HCT116 (cell line): ENCODE measurements at regions not wholly inside any gene's neighbourhood (a gene's known extent, or its start where the extent isn't known, plus 50 kb on each side); places are given as distances from the start of the nearest gene placed in this dataset.
"Not testable (repeated sequence)": the region's sequence is repeated elsewhere in the genome, so short reads cannot be mapped to it uniquely, and the experiment has no call there.

Source experiments
- ATAC-seq: fragments of 200-7000 bp; cut with Tn5 transposase; 2 replicates; pipeline ENCODE4 v1.9.1; 2020; ENCODE audit warnings: mild to moderate bottlenecking, moderate library complexity
- BruUV-seq: library from RNA; stranded (reverse); fragments of 400-500 nt; replicated peaks from 2 replicates; lab custom pipeline; 2021; lab: Mats Ljungman, UMichigan
- CTCF ChIA-PET: fragments of 300-600 bp; sonication (Branson Sonifier 250); formaldehyde crosslinking; loops from one replicate; lab custom pipeline; 2021; ENCODE audit warnings: antibody characterized with exemption; lab: Charles Lee
- POLR2A ChIA-PET: fragments of 300-600, 350-600 bp; sonication (Branson Sonifier 250); formaldehyde crosslinking; loops from one replicate; lab custom pipeline; 2021; ENCODE audit warnings: antibody characterized with exemption; lab: Charles Lee
- RAD21 ChIA-PET, 2 experiments: fragments of 300-600 bp; sonication (Branson Sonifier 250); formaldehyde crosslinking; loops; one replicate each; lab custom pipeline; 2023; ENCODE audit warnings: low total read pairs in 2 of 2; ENCODE audit not compliant: uncharacterized antibody in 2 of 2, unreplicated experiment in 2 of 2, low non-redundant PET in 1 of 2; lab: Charles Lee
- DNase-seq: peaks from one replicate; pipeline ENCODE4 v3.0.0-alpha.2; 2010; ENCODE audit warnings: low read depth, low spot score
- H2AFZ ChIP-seq: fragments of 200-600 bp; shearing (Covaris generic), sonication (generic); 2 replicates; pipeline ENCODE4 v1.6.1; 2017; ENCODE audit warnings: low read depth, mixed run types, mixed read lengths, antibody characterized with exemption, low read length; ENCODE audit not compliant: poor library complexity, severe bottlenecking
- H3K27ac ChIP-seq: 2 replicates; pipeline ENCODE4 v1.5.1; 2012; ENCODE audit warnings: low read depth, low read length
- H3K27me3 ChIP-seq: fragments of 200-600 bp; sonication (generic); 2 replicates; pipeline ENCODE4 v1.6.1; 2016; ENCODE audit warnings: mixed run types, low read length, mixed read lengths; ENCODE audit not compliant: insufficient read depth
- H3K36me3 ChIP-seq, 2 experiments: fragments of 200-500 bp in 1 of 2; fragments of 200-600 bp in 1 of 2; sonication (Bioruptor generic) in 1 of 2; sonication (generic) in 1 of 2; 2 replicates each; pipeline versions ENCODE4 v1.5.1 to v1.6.1; 2014 to 2016; ENCODE audit warnings: low read length in 2 of 2, inconsistent platforms in 1 of 2, mixed read lengths in 1 of 2, mixed run types in 1 of 2; ENCODE audit not compliant: insufficient read depth in 2 of 2, control insufficient read depth in 1 of 2
- H3K4me1 ChIP-seq, 2 experiments: fragments of 200-600 bp in 1 of 2; sonication (generic) in 1 of 2; 2 replicates each; pipeline versions ENCODE4 v1.5.1 to v1.6.1; 2012 to 2017; ENCODE audit warnings: low read length in 2 of 2, inconsistent platforms in 1 of 2, mild to moderate bottlenecking in 1 of 2, mixed read lengths in 1 of 2, mixed run types in 1 of 2, moderate library complexity in 1 of 2; ENCODE audit not compliant: insufficient read depth in 2 of 2, control insufficient read depth in 1 of 2
- H3K4me2 ChIP-seq: fragments of 200-600 bp; sonication (generic); 2 replicates; pipeline ENCODE4 v1.6.1; 2017; ENCODE audit warnings: mixed run types, low read length, mixed read lengths
- H3K4me3 ChIP-seq, 2 experiments: fragments of 200-600 bp in 1 of 2; sonication (generic) in 1 of 2; replicated peaks in 1 of 2; 2 replicates each; pipeline ENCODE4 v1.5.1; 2011 to 2016; ENCODE audit warnings: low read length in 2 of 2, control low read depth in 1 of 2, low read depth in 1 of 2, mild to moderate bottlenecking in 1 of 2, mixed read lengths in 1 of 2, mixed run types in 1 of 2
- H3K79me2 ChIP-seq: fragments of 200-600 bp; sonication (generic); 2 replicates; pipeline ENCODE4 v1.6.1; 2017; ENCODE audit warnings: mild to moderate bottlenecking, mixed run types, low read length, moderate library complexity, mixed read lengths; ENCODE audit not compliant: insufficient read depth
- H3K9ac ChIP-seq: fragments of 200-600 bp; sonication (generic); 2 replicates; pipeline ENCODE4 v1.6.1; 2016; ENCODE audit warnings: low read length, mixed read lengths
- H3K9me2 ChIP-seq: fragments of 200-600 bp; sonication (generic), shearing (Covaris generic); 2 replicates; pipeline ENCODE4 v1.6.1; 2017; ENCODE audit warnings: mixed run types, mild to moderate bottlenecking, moderate library complexity; ENCODE audit not compliant: insufficient read depth
- H3K9me3 ChIP-seq, 2 experiments: fragments of 200-500 bp in 1 of 2; fragments of 200-600 bp in 1 of 2; sonication (Bioruptor generic) in 1 of 2; sonication (generic) in 1 of 2; 2 replicates each; pipeline ENCODE4 v1.6.1; 2014 to 2017; ENCODE audit warnings: low read length in 2 of 2, mixed read lengths in 2 of 2, inconsistent platforms in 1 of 2, low read depth in 1 of 2, mild to moderate bottlenecking in 1 of 2, mixed run types in 1 of 2, moderate library complexity in 1 of 2; ENCODE audit not compliant: control insufficient read depth in 1 of 2, insufficient read depth in 1 of 2
- H4K20me1 ChIP-seq: fragments of 200-600 bp; sonication (generic), shearing (Covaris generic); 2 replicates; pipeline ENCODE4 v1.6.1; 2017; ENCODE audit warnings: mixed run types, mild to moderate bottlenecking, moderate library complexity; ENCODE audit not compliant: insufficient read depth
- JUND ChIP-seq: IDR thresholded peaks from 2 replicates; pipeline ENCODE4 v1.6.1; 2012
- intact Hi-C: fragments of 100-400 bp; cut with micrococcal nuclease; formaldehyde crosslinking; loops from 2 replicates; pipeline ENCODE4 v1.10.0; 2022

DNA sequence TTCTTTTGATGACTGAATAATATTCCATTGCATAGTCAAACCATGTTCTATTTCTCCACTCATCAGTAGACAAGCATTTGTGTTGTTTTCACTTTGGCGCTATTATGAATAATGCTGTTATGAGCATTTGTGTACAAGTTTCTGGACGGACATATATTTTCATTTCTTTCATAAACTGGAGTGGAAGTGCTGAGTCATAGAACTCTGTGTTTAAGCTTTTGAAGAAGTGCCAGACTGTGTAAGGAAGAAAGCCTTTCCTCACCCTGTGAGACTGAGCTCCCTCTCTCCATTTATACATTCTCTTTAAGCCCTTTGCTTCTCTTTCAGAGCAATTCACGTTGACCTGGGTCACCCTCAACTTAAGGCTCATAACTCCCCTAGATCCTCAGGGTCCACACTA, 169.5 kb downstream of the OTOP1 start:
- POLR2A ChIA-PET, H3K4me2 ChIP-seq: not testable (repeated sequence)

GRCh38 chr4:4084171-4084570, 142.6 kb downstream of the OTOP1 start:
- H3K9ac ChIP-seq, CTCF ChIA-PET, H3K27me3 ChIP-seq, H3K4me2 ChIP-seq, ATAC-seq, H3K27ac ChIP-seq, H4K20me1 ChIP-seq, H3K9me2 ChIP-seq, H3K36me3 ChIP-seq, BruUV-seq, RAD21 ChIA-PET, DNase-seq, H3K4me1 ChIP-seq, H3K79me2 ChIP-seq, intact Hi-C loops, POLR2A ChIA-PET, H2AFZ ChIP-seq, H3K9me3 ChIP-seq, H3K4me3 ChIP-seq: not testable (repeated sequence)

More for the DNA sequence above, 169.5 kb downstream of the OTOP1 start:
- H3K79me2 ChIP-seq, H3K27me3 ChIP-seq, H3K36me3 ChIP-seq, H3K27ac ChIP-seq, H2AFZ ChIP-seq, CTCF ChIA-PET, DNase-seq, intact Hi-C loops, H3K9ac ChIP-seq, H3K4me3 ChIP-seq, RAD21 ChIA-PET, H3K4me1 ChIP-seq, H4K20me1 ChIP-seq, H3K9me3 ChIP-seq, BruUV-seq, ATAC-seq, H3K9me2 ChIP-seq: not testable (repeated sequence)

DNA sequence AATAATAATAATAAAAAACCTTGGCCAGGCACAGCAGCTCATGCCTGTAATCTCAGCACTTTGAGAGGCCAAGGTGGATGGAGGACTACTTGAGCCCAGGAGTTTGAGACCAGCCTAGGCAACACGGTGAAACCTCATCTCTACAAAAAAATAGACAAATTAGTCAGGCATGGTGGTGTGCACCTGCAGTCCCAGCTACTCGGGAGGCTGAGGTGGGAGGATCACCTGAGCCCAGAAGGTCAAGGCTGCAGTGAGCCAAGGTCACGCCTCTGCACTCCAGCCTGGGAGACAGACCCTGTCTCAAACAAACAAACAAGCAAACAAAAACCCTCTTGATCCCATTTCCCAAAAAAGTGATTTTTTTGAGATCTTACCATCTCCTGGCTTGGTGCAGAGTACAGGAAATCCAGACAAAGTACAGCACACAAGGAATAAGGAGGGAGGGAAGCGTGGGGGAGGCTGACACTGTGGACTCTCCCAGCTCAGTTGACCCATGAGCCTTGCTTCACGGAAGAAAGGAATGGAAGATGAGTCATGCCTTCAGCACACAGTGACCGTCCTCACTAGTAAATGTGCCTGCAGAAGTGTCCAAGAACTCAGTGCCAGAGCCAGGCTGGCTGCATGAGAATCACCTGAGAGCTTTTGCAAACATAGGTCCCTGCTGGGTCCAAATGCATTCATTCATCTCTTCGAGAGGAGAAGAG, 136.9 kb downstream of the OTOP1 start:
- DNase-seq, H3K9ac ChIP-seq, POLR2A ChIA-PET, H3K27ac ChIP-seq, ATAC-seq, H3K9me3 ChIP-seq, H3K36me3 ChIP-seq, BruUV-seq, intact Hi-C loops, H3K9me2 ChIP-seq, H4K20me1 ChIP-seq, H3K4me3 ChIP-seq, H2AFZ ChIP-seq, H3K27me3 ChIP-seq, RAD21 ChIA-PET, H3K4me1 ChIP-seq, H3K79me2 ChIP-seq: not testable (repeated sequence)
- peak overlapping the region; percentile 48 for H3K4me2 ChIP-seq
- CTCF ChIA-PET, result interaction anchor here (0.6 kb wide), 1 partner anchor 170 kb away, joined by 3 read pairs; no protein-coding TSS in a partner anchor
- peak; percentile 43; the same call in 1 of the 2 replicates for TF ChIP-seq JUND
